ENCODE measurements at regions not wholly inside any gene's neighbourhood (a gene's known extent, or its start where the extent isn't known, plus 50 kb on each side); places are given as distances from the start of the nearest gene placed in this dataset.

DNA sequence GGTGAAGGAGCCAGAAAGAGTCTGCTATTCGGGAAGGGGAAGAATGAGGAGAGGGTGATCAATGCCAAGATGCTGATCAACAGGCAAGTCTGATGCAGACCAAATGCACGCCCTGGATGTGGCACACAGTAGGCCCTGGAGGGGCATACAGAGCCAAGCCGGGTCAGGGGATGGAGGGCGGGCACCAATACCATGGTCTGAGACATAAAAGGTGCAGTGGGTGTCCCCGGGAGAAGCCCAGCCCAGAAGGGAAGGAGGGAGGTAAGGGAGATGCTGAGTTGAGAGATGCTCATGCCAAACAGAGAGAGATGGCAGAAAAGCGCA lies 66.6 kb upstream of the ID2 start:
- TF ChIP-seq, protein P1, sequence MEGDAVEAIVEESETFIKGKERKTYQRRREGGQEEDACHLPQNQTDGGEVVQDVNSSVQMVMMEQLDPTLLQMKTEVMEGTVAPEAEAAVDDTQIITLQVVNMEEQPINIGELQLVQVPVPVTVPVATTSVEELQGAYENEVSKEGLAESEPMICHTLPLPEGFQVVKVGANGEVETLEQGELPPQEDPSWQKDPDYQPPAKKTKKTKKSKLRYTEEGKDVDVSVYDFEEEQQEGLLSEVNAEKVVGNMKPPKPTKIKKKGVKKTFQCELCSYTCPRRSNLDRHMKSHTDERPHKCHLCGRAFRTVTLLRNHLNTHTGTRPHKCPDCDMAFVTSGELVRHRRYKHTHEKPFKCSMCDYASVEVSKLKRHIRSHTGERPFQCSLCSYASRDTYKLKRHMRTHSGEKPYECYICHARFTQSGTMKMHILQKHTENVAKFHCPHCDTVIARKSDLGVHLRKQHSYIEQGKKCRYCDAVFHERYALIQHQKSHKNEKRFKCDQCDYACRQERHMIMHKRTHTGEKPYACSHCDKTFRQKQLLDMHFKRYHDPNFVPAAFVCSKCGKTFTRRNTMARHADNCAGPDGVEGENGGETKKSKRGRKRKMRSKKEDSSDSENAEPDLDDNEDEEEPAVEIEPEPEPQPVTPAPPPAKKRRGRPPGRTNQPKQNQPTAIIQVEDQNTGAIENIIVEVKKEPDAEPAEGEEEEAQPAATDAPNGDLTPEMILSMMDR (tag by site-specific recombination; IDR thresholded peaks at IDR 0.05) = no peak
- TF ChIP-seq PRDM1 (tag by site-specific recombination; IDR thresholded peaks at IDR 0.05) (no peak), ZNF791 (tag by site-specific recombination; IDR thresholded peaks at IDR 0.05) (no peak), ZNF221 (tag by site-specific recombination; IDR thresholded peaks at IDR 0.05; ENCODE audit: borderline replicate concordance) (no peak), ZNF23 (tag by site-specific recombination; IDR thresholded peaks at IDR 0.05; ENCODE audit: borderline replicate concordance) (no peak), ZFP69B (tag by site-specific recombination; IDR thresholded peaks at IDR 0.05) (no peak), SETDB1 (IDR thresholded peaks at IDR 0.05; ENCODE audit: insufficient read length, low read length) (no peak), YY1 (tag by site-specific recombination; IDR thresholded peaks at IDR 0.05) (no peak), ZNF19 (tag by site-specific recombination; IDR thresholded peaks at IDR 0.05; ENCODE audit: low read depth) (no peak), ZNF660 (tag by site-specific recombination; IDR thresholded peaks at IDR 0.05) (no peak)
- TF ChIP-seq, protein P2, sequence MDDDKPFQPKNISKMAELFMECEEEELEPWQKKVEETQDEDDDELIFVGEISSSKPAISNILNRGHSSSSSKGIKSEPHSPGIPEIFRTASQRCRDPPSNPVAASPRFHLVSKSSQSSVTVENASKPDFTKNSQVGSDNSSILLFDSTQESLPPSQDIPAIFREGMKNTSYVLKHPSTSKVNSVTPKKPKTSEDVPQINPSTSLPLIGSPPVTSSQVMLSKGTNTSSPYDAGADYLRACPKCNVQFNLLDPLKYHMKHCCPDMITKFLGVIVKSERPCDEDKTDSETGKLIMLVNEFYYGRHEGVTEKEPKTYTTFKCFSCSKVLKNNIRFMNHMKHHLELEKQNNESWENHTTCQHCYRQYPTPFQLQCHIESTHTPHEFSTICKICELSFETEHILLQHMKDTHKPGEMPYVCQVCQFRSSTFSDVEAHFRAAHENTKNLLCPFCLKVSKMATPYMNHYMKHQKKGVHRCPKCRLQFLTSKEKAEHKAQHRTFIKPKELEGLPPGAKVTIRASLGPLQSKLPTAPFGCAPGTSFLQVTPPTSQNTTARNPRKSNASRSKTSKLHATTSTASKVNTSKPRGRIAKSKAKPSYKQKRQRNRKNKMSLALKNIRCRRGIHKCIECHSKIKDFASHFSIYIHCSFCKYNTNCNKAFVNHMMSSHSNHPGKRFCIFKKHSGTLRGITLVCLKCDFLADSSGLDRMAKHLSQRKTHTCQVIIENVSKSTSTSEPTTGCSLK (tag by site-specific recombination; IDR thresholded peaks at IDR 0.05) = no peak
- TF ChIP-seq, protein P3, sequence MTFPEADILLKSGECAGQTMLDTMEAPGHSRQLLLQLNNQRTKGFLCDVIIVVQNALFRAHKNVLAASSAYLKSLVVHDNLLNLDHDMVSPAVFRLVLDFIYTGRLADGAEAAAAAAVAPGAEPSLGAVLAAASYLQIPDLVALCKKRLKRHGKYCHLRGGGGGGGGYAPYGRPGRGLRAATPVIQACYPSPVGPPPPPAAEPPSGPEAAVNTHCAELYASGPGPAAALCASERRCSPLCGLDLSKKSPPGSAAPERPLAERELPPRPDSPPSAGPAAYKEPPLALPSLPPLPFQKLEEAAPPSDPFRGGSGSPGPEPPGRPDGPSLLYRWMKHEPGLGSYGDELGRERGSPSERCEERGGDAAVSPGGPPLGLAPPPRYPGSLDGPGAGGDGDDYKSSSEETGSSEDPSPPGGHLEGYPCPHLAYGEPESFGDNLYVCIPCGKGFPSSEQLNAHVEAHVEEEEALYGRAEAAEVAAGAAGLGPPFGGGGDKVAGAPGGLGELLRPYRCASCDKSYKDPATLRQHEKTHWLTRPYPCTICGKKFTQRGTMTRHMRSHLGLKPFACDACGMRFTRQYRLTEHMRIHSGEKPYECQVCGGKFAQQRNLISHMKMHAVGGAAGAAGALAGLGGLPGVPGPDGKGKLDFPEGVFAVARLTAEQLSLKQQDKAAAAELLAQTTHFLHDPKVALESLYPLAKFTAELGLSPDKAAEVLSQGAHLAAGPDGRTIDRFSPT (tag by site-specific recombination; IDR thresholded peaks at IDR 0.05) = no peak
- TF ChIP-seq, protein P4, sequence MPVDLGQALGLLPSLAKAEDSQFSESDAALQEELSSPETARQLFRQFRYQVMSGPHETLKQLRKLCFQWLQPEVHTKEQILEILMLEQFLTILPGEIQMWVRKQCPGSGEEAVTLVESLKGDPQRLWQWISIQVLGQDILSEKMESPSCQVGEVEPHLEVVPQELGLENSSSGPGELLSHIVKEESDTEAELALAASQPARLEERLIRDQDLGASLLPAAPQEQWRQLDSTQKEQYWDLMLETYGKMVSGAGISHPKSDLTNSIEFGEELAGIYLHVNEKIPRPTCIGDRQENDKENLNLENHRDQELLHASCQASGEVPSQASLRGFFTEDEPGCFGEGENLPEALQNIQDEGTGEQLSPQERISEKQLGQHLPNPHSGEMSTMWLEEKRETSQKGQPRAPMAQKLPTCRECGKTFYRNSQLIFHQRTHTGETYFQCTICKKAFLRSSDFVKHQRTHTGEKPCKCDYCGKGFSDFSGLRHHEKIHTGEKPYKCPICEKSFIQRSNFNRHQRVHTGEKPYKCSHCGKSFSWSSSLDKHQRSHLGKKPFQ (tag by site-specific recombination; IDR thresholded peaks at IDR 0.05) = no peak
